ENCODE measurements at regions not wholly inside any gene's neighbourhood (a gene's known extent, or its start where the extent isn't known, plus 50 kb on each side); places are given as distances from the start of the nearest gene placed in this dataset.
"Not testable (repeated sequence)": the region's sequence is repeated elsewhere in the genome, so short reads cannot be mapped to it uniquely, and the experiment has no call there.

DNA sequence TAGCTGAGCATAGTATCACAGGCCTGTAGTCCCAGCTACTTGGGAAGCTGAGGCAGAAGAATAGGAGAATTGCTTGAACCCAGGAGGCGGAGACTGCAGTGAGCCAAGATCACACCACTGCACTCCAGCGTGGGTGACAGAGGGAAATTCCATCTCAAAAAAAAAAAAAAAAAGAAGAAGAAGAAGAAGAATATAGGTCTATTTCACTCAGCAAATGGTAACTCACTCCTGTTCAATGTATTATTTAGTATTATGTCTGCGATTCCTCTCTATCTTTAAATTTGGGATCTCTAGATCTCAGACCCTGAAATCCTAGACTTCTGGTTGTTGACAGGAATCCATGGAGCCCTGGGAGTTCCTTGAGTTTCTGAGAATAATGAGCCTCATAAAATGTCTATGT, 98.6 kb downstream of the HFE start:
- no peak for DNase-seq (ENCODE audit: low read depth)

DNA sequence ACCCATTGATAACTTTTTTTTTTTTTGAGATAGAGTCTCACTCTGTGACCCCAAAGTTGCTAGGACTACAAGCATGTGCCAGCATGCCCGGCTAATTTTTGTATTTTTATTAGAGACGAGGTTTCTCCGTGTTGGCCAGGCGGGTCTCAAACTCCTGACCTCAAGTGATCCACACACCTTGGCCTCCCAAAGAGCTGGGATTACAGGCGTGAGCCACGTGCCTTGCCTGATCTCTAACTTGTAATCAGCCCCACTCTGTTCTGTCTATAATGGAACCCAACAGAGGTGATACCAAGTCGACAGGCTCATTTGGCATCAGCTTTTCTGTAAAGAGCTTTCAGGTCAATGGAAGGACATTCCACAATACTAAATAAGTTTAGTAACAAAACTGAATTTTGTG, 99.4 kb downstream of the HFE start:
- DNase-seq (ENCODE audit: low read depth): no peak
- TF ChIP-seq, protein P1, sequence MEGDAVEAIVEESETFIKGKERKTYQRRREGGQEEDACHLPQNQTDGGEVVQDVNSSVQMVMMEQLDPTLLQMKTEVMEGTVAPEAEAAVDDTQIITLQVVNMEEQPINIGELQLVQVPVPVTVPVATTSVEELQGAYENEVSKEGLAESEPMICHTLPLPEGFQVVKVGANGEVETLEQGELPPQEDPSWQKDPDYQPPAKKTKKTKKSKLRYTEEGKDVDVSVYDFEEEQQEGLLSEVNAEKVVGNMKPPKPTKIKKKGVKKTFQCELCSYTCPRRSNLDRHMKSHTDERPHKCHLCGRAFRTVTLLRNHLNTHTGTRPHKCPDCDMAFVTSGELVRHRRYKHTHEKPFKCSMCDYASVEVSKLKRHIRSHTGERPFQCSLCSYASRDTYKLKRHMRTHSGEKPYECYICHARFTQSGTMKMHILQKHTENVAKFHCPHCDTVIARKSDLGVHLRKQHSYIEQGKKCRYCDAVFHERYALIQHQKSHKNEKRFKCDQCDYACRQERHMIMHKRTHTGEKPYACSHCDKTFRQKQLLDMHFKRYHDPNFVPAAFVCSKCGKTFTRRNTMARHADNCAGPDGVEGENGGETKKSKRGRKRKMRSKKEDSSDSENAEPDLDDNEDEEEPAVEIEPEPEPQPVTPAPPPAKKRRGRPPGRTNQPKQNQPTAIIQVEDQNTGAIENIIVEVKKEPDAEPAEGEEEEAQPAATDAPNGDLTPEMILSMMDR (IDR thresholded peaks at IDR 0.05; ENCODE audit: insufficient read depth, low read length, poor library complexity, severe bottlenecking): no peak
- Histone ChIP-seq H3K36me3 (ENCODE audit: control insufficient read depth, insufficient read depth, low read length) (no peaks in the 10 kb centered on the region), H3K27me3 (ENCODE audit: control insufficient read depth, insufficient read depth, low read length) (no peaks in the 10 kb centered on the region), H3K4me3 (ENCODE audit: low read depth, low read length) (no peak overlapping the region)

More for the DNA sequence above, 98.6 kb downstream of the HFE start:
- TF ChIP-seq, protein P1 (IDR thresholded peaks at IDR 0.05; ENCODE audit: insufficient read depth, low read length, poor library complexity, severe bottlenecking): no peak
- H3K4me3 ChIP-seq (ENCODE audit: low read depth, low read length): no peak overlapping the region
- H3K36me3 ChIP-seq (ENCODE audit: control insufficient read depth, insufficient read depth, low read length): no peaks in the 10 kb centered on the region
- H3K27me3 ChIP-seq (ENCODE audit: control insufficient read depth, insufficient read depth, low read length): no peaks in the 10 kb centered on the region

DNA sequence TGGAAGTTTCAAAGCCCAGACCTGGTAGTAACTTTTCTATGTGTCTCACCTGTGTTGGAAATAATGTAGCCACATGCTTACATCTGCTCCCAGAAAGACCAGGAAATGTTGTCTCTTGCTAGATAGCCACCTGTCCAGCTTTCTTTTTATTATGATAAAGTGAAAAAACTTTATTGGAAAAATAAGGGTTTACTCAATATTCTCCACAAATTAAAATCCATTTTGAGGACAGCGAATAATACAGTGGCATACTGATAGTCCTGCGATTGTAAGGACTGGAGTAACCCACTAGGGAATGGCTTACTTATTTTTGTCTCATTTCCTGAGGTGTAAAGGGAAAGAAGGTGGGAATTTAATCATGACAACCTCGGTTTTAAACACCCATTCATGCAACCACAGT, 100.1 kb downstream of the HFE start:
- TF ChIP-seq, protein P1 (IDR thresholded peaks at IDR 0.05; ENCODE audit: insufficient read depth, low read length, poor library complexity, severe bottlenecking): no peak
- no peak overlapping the region for H3K4me3 ChIP-seq (ENCODE audit: low read depth, low read length)

DNA sequence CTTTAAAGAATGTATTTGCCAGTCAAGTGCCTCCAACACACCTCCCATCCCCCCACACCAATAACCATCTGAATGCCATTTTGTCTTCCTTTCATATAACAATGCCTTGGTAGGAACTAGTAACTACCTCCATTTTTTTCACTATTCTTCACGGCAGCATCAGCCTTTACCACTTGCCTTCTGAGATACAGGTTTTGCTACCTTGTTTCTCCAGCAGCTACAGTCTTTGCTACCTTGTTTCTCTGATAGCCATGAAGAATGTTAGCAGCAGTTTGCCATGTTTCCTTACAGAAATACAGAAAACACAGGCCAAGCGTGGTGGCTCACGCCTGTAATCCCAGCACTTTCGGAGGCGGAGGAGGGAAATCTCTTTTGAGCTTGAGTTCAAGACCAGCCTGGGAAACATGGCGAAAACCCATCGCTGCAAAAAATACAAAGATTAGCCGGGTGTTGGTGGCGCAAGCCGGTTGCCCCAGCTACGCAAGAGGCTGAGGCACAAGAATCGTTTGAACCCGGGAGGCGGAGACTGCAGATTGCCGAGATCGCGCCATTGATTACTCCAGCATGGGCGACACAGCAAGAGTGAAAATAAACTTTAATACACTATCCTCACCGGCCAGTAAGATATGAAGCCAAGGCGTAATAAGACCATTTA, 100.9 kb downstream of the HFE start:
- Histone ChIP-seq H3K4me3 (ENCODE audit: low read depth, low read length) (peak overlapping the region; percentile 51), H3K36me3 (ENCODE audit: control insufficient read depth, insufficient read depth, low read length) (no peaks in the 10 kb centered on the region), H3K27me3 (ENCODE audit: control insufficient read depth, insufficient read depth, low read length) (no peaks in the 10 kb centered on the region)
- no peak for DNase-seq (ENCODE audit: low read depth)
- TF ChIP-seq, protein P1 (IDR thresholded peaks at IDR 0.05; ENCODE audit: insufficient read depth, low read length, poor library complexity, severe bottlenecking): no peak

More for the DNA sequence above, 100.1 kb downstream of the HFE start:
- H3K27me3 ChIP-seq (ENCODE audit: control insufficient read depth, insufficient read depth, low read length): no peaks in the 10 kb centered on the region
- DNase-seq (ENCODE audit: low read depth): no peak
- no peaks in the 10 kb centered on the region for H3K36me3 ChIP-seq (ENCODE audit: control insufficient read depth, insufficient read depth, low read length)

DNA sequence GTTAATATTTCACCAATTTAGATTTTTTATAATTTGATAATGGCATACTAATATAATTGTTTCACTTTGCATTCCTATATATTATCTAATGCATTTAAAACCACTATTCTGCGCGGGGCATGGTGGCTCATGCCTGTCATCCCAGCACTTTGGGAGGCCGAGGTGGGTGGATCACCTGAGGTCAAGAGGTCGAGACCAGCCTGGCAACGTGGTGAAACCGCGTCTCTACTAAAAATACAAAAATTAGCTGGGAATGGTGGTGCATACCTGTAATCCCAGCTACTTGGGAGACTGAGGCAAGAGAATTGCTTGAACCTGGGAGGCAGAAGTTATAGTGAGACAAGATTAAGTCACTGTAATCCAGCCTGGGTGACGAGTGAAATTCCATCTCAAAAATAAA, 104.3 kb downstream of the HFE start:
- not testable (repeated sequence) for H3K36me3 ChIP-seq (ENCODE audit: control insufficient read depth, insufficient read depth, low read length); H3K4me3 ChIP-seq (ENCODE audit: low read depth, low read length); DNase-seq (ENCODE audit: low read depth); H3K27me3 ChIP-seq (ENCODE audit: control insufficient read depth, insufficient read depth, low read length)

DNA sequence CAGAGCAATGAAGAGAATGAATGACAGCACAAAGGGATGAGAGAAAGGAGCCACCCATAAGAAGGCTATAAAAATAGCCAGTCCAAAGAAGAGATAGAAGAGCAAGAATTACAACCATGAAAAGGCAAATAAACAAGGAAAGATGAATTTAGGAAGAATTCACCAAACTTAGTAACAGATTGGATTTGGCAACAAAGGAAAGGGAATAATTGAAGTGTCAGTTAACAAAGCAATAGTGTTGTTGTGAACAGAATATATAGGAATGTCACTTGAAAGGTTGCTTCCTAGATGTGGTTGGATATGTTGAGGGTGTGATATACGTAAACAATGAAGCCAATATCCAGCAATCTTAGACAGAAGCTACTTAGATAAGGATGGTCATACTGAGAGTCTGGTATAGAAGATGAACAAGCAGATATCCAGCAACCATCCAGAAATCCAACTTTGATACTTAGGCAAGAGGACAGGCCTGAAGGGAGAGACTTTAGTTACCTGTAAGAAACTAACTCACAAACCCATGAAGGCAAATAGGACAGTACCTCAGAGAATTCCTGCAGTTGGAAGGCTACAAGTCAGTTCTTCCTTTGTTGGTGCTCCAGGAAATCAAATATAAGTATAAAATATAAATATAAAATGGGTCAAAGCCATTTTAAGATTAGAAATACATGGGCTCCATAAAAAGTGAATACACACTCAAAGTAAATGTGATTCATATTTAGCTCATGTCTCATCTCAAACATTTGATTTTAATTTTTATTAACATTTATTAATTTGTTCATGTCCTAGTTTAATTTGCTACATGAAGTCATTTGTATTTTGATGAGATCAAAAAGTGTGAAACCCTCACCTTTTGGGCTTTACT, 106.5 kb downstream of the HFE start:
- H3K4me3 ChIP-seq (ENCODE audit: low read depth, low read length): no peak overlapping the region
- DNase-seq (ENCODE audit: low read depth): no peak
- no peaks in the 10 kb centered on the region for H3K27me3 ChIP-seq (ENCODE audit: control insufficient read depth, insufficient read depth, low read length)
- TF ChIP-seq, protein P1 (IDR thresholded peaks at IDR 0.05; ENCODE audit: insufficient read depth, low read length, poor library complexity, severe bottlenecking): no peak
- H3K36me3 ChIP-seq (ENCODE audit: control insufficient read depth, insufficient read depth, low read length): no peaks in the 10 kb centered on the region

All from kidney epithelial cell (primary cell).